MM.1S (cell line): ENCODE measurements at regions not wholly inside any gene's neighbourhood (a gene's known extent, or its start where the extent isn't known, plus 50 kb on each side); places are given as distances from the start of the nearest gene placed in this dataset.

Source experiments
- DNase-seq: peaks from one replicate; pipeline ENCODE4 v3.0.0-alpha.2; 2015
- H2AFZ ChIP-seq: fragments of 300-600 bp; sonication (generic); 2 replicates; pipeline ENCODE4 v1.6.0; 2016; ENCODE audit warnings: antibody characterized with exemption, low read length
- H3F3A ChIP-seq: fragments of 300-600 bp; sonication (generic); 2 replicates; pipeline ENCODE4 v1.6.1; 2016; ENCODE audit warnings: mild to moderate bottlenecking, antibody characterized with exemption, low read length, moderate library complexity, mixed read lengths; ENCODE audit not compliant: insufficient read depth
- H3K27ac ChIP-seq: fragments of 300-600 bp; sonication (generic); 2 replicates; pipeline ENCODE4 v1.5.1; 2016; ENCODE audit warnings: mild to moderate bottlenecking, low read length
- H3K27me3 ChIP-seq: fragments of 300-600 bp; sonication (generic); replicated peaks from 2 replicates; pipeline ENCODE4 v1.6.0; 2016; ENCODE audit warnings: low read length; ENCODE audit not compliant: insufficient read depth
- H3K36me3 ChIP-seq: fragments of 300-600 bp; sonication (generic); replicated peaks from 2 replicates; pipeline ENCODE4 v1.6.1; 2016; ENCODE audit warnings: mild to moderate bottlenecking, low read length, mixed read lengths; ENCODE audit not compliant: insufficient read depth
- H3K4me1 ChIP-seq: fragments of 300-600 bp; sonication (generic); 2 replicates; pipeline ENCODE4 v1.6.1; 2016; ENCODE audit warnings: low read length, mixed read lengths
- H3K4me2 ChIP-seq: fragments of 300-600 bp; sonication (generic); 2 replicates; pipeline ENCODE4 v1.6.0; 2016; ENCODE audit warnings: low read depth, low read length
- H3K4me3 ChIP-seq: fragments of 300-600 bp; sonication (generic); 2 replicates; pipeline ENCODE4 v1.5.1; 2016; ENCODE audit warnings: low read length, mixed read lengths
- H3K79me2 ChIP-seq: fragments of 300-600 bp; sonication (generic); 2 replicates; pipeline ENCODE4 v1.6.1; 2016; ENCODE audit warnings: mixed run types, low read length, mixed read lengths
- H3K9ac ChIP-seq: fragments of 300-600 bp; sonication (generic); 2 replicates; pipeline ENCODE4 v1.6.1; 2016; ENCODE audit warnings: low read length, mixed read lengths
- H3K9me2 ChIP-seq: fragments of 300-600 bp; sonication (generic); replicated peaks from 2 replicates; pipeline ENCODE4 v1.6.1; 2016; ENCODE audit warnings: mild to moderate bottlenecking, low read length, mixed read lengths; ENCODE audit not compliant: insufficient read depth
- H3K9me3 ChIP-seq: fragments of 300-600 bp; sonication (generic); replicated peaks from 2 replicates; pipeline ENCODE4 v1.6.1; 2016; ENCODE audit warnings: mild to moderate bottlenecking, low read length, mixed read lengths; ENCODE audit not compliant: insufficient read depth
- H4K20me1 ChIP-seq: fragments of 300-600 bp; sonication (generic); 2 replicates; pipeline ENCODE4 v1.6.1; 2016; ENCODE audit warnings: mild to moderate bottlenecking, low read length, moderate library complexity, mixed read lengths; ENCODE audit not compliant: insufficient read depth
- CTCF ChIP-seq: fragments of 300-600 bp; sonication (generic); IDR thresholded peaks from 2 replicates; pipeline ENCODE4 v1.5.1; 2016; ENCODE audit warnings: antibody characterized with exemption, low read length, mixed read lengths
- EZH2 ChIP-seq: fragments of 300-600 bp; sonication (generic); optimal IDR thresholded peaks from 2 replicates; pipeline ENCODE3; 2017; ENCODE audit warnings: low read depth, mild to moderate bottlenecking, antibody characterized with exemption, low read length, mixed read lengths
- EZH2phosphoT487 ChIP-seq: fragments of 300-600 bp; sonication (generic); IDR thresholded peaks from 2 replicates; pipeline ENCODE4 v1.6.1; 2018; ENCODE audit warnings: antibody characterized with exemption, low read length

- no peak overlapping the region for H2AFZ ChIP-seq
- no peaks in the 10 kb centered on the region for H4K20me1 ChIP-seq
- H3K4me3 ChIP-seq = no peak overlapping the region
- TF ChIP-seq EZH2phosphoT487 (no peak), CTCF (no peak), EZH2 (no peak)
- no peak overlapping the region for H3K4me2 ChIP-seq
- H3K9me3 ChIP-seq = no peaks in the 10 kb centered on the region
- H3K9ac ChIP-seq = no peak overlapping the region
- no peak for DNase-seq
- H3K27me3 ChIP-seq = no peaks in the 10 kb centered on the region
- no peak overlapping the region for H3K27ac ChIP-seq
- H3K4me1 ChIP-seq = no peaks in the 10 kb centered on the region
- no peaks in the 10 kb centered on the region for H3F3A ChIP-seq
- H3K9me2 ChIP-seq = no peaks in the 10 kb centered on the region
- H3K79me2 ChIP-seq = no peaks in the 10 kb centered on the region
- no peaks in the 10 kb centered on the region for H3K36me3 ChIP-seq
Measured at GRCh38 chr10:4775808-4776207, 50.2 kb upstream of the AKR1E2 start.

GRCh38 chr10:4772202-4772570 is 53.8 kb upstream of the AKR1E2 start:
- Histone ChIP-seq H3K4me1 (no peaks in the 10 kb centered on the region), H3F3A (no peaks in the 10 kb centered on the region), H3K4me2 (no peak overlapping the region)

GRCh38 chr10:4771554-4772201 is 54.3 kb upstream of the AKR1E2 start:
- H3K4me3 ChIP-seq = no peak overlapping the region

More at GRCh38 chr10:4772202-4772570, 53.8 kb upstream of the AKR1E2 start:
- TF ChIP-seq EZH2phosphoT487 (no peak), EZH2 (no peak), CTCF (no peak)
- Histone ChIP-seq H2AFZ (no peak overlapping the region), H3K27ac (no peak overlapping the region), H3K4me3 (no peak overlapping the region), H3K79me2 (no peaks in the 10 kb centered on the region), H3K36me3 (no peaks in the 10 kb centered on the region), H3K9me2 (no peaks in the 10 kb centered on the region), H3K27me3 (no peaks in the 10 kb centered on the region), H4K20me1 (no peaks in the 10 kb centered on the region), H3K9me3 (no peaks in the 10 kb centered on the region), H3K9ac (no peak overlapping the region)
- DNase-seq = no peak

More at GRCh38 chr10:4771554-4772201, 54.3 kb upstream of the AKR1E2 start:
- H3K9ac ChIP-seq = no peak overlapping the region
- no peak overlapping the region for H2AFZ ChIP-seq
- no peak overlapping the region for H3K27ac ChIP-seq
- no peaks in the 10 kb centered on the region for H3K9me2 ChIP-seq
- no peaks in the 10 kb centered on the region for H4K20me1 ChIP-seq
- H3K79me2 ChIP-seq = no peaks in the 10 kb centered on the region
- H3K4me1 ChIP-seq = no peaks in the 10 kb centered on the region
- H3K36me3 ChIP-seq = no peaks in the 10 kb centered on the region
- DNase-seq = no peak
- no peak overlapping the region for H3K4me2 ChIP-seq
- TF ChIP-seq CTCF (no peak), EZH2 (no peak), EZH2phosphoT487 (no peak)
- no peaks in the 10 kb centered on the region for H3K9me3 ChIP-seq
- H3F3A ChIP-seq = no peaks in the 10 kb centered on the region
- no peaks in the 10 kb centered on the region for H3K27me3 ChIP-seq
